ENCODE measurements at regions not wholly inside any gene's neighbourhood (a gene's known extent, or its start where the extent isn't known, plus 50 kb on each side); places are given as distances from the start of the nearest gene placed in this dataset.

DNA sequence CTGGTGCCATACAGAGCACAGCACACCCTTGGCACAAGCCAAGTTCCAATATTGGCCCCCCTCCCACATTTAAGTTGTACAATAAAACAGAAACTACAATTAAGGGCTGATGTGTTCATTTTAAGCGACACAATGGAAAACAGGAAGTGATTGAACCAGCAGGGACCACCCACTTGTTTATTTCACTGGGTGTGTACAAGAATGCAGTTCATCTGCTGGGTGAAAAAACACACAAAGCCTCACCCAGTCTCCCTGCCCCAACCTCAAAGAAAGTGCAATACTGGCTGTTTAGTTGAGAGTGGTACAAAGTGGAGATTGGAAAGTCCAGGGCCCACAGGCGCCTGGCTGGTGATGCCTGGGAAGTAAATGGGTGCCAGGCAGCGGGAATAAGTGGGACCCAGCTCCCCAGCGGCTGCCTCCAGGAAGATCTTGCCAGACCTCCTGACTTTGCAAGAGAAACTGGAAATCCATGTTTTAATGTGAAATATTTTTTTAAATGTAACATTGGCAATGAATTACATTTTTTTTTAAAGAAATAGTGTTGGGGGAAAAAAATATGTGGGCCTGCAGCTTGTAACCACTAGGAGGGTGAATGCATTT lies 322.1 kb downstream of the ZNF536 start:
- no peak for DNase-seq (ENCODE audit: extremely low spot score)
- TF ChIP-seq TARDBP (IDR thresholded peaks at IDR 0.05) (no peak), HDGF (IDR thresholded peaks at IDR 0.05; ENCODE audit: borderline replicate concordance) (no peak), BHLHE40 (IDR thresholded peaks at IDR 0.05; ENCODE audit: borderline replicate concordance) (no peak), FOXM1 (IDR thresholded peaks at IDR 0.05; ENCODE audit: borderline replicate concordance) (no peak), SP1 (IDR thresholded peaks at IDR 0.05) (no peak), LEF1 (IDR thresholded peaks at IDR 0.05; ENCODE audit: borderline replicate concordance) (no peak), NFRKB (IDR thresholded peaks at IDR 0.05) (no peak), SUZ12 (IDR thresholded peaks at IDR 0.05) (no peak), FOXA1 (IDR thresholded peaks at IDR 0.05) (no peak), ELF4 (IDR thresholded peaks at IDR 0.05) (no peak)
- TF ChIP-seq, protein P1, sequence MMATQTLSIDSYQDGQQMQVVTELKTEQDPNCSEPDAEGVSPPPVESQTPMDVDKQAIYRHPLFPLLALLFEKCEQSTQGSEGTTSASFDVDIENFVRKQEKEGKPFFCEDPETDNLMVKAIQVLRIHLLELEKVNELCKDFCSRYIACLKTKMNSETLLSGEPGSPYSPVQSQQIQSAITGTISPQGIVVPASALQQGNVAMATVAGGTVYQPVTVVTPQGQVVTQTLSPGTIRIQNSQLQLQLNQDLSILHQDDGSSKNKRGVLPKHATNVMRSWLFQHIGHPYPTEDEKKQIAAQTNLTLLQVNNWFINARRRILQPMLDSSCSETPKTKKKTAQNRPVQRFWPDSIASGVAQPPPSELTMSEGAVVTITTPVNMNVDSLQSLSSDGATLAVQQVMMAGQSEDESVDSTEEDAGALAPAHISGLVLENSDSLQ (IDR thresholded peaks at IDR 0.05) = no peak
- ChIA-PET CTCF (interaction anchor here (1.6 kb wide), 1 partner anchor 10 kb away, joined by 3 read pairs; no protein-coding TSS in a partner anchor), POLR2A (no interaction called here)

DNA sequence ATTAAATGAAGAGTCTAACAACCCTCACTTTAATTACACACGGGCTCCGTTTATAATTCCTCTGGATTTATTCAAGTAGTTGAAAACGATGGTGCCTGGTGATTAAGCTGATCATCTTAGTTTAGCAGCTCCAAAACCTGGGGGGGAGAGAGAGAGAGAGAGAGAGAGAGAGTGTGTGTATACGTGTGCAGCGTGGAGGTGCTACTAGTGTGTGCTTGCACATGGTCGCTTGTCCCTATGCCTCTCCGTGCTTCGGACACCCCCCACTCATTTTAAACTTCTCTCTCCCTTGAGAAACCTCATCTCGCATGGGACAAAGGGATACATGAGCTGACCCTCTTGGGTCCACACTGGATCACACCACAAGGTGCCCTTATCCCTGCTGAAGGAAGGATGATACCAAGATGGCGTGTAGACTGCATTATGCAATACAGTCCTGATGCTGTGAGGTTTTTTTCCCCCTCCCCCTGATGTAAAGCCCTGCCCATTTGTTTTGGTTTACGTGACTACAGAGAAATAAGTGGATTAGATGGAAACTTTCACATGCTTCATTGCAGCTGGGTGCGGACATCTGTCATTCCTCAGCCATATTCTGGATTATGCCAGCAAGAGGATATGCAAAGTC lies 320.8 kb downstream of the ZNF536 start:
- DNase-seq (ENCODE audit: extremely low spot score) = no peak
- ChIA-PET CTCF (no interaction called here), POLR2A (no interaction called here)
- no peak for TF ChIP-seq BHLHE40 (IDR thresholded peaks at IDR 0.05; ENCODE audit: borderline replicate concordance)
- TF ChIP-seq LEF1 (IDR thresholded peaks at IDR 0.05; ENCODE audit: borderline replicate concordance) = no peak
- TF ChIP-seq SUZ12 (IDR thresholded peaks at IDR 0.05) = no peak
- no peak for TF ChIP-seq FOXA1 (IDR thresholded peaks at IDR 0.05)

DNA sequence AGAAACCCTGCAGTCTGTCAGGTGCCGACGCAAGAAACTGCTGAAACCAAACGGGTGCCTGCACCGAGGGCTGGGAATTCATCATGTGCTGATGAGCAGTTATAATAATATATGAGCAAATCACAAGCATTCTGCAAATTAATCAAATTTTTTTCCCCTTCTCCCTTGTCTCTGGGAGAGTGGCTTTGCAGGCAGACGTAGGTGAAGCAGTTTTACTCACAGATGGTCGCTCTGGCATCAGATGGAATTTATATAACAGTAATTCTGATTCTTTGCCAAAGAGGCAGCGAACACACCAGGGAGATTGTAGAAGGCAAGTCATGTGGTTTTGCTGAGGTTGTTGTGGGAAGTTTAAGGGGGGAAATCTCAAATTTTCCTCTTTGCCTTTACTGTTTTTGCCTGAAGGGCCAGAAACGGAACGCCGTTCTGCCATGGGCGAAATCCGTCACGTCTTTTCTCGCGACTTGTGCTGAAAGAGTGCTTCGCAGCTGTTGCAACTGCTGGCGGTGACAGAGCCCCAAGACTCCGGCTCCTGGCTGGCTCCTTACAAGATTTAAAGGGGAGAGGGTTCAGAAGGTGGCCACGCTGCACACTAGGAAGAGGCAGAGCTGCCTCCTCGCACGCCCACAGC lies 320.1 kb downstream of the ZNF536 start:
- CTCF ChIA-PET = no interaction called here
- TF ChIP-seq, protein P1 (IDR thresholded peaks at IDR 0.05) = no peak
- TF ChIP-seq BHLHE40 (IDR thresholded peaks at IDR 0.05; ENCODE audit: borderline replicate concordance) = no peak
- TF ChIP-seq FOXA1 (IDR thresholded peaks at IDR 0.05) = no peak
- TF ChIP-seq TARDBP (IDR thresholded peaks at IDR 0.05) = no peak
- no peak for TF ChIP-seq HDGF (IDR thresholded peaks at IDR 0.05; ENCODE audit: borderline replicate concordance)
- TF ChIP-seq ARNT (IDR thresholded peaks at IDR 0.05) = no peak
- TF ChIP-seq CTBP1 (IDR thresholded peaks at IDR 0.05; ENCODE audit: borderline replicate concordance) = no peak
- no peak for TF ChIP-seq FOXM1 (IDR thresholded peaks at IDR 0.05; ENCODE audit: borderline replicate concordance)
- TF ChIP-seq SUZ12 (IDR thresholded peaks at IDR 0.05) = no peak
- TF ChIP-seq FOXK2 (IDR thresholded peaks at IDR 0.05) = no peak
- TF ChIP-seq LEF1 (IDR thresholded peaks at IDR 0.05; ENCODE audit: borderline replicate concordance) = no peak
- TF ChIP-seq ELF4 (IDR thresholded peaks at IDR 0.05) = no peak
- TF ChIP-seq SP1 (IDR thresholded peaks at IDR 0.05) = no peak
- TF ChIP-seq L3MBTL2 (conservative IDR thresholded peaks at IDR 0.05) = no peak
- TF ChIP-seq NFRKB (IDR thresholded peaks at IDR 0.05) = no peak
- TF ChIP-seq ZNF384 (IDR thresholded peaks at IDR 0.05) = no peak
- DNase-seq (ENCODE audit: extremely low spot score) = no peak
- POLR2A ChIA-PET = no interaction called here

DNA sequence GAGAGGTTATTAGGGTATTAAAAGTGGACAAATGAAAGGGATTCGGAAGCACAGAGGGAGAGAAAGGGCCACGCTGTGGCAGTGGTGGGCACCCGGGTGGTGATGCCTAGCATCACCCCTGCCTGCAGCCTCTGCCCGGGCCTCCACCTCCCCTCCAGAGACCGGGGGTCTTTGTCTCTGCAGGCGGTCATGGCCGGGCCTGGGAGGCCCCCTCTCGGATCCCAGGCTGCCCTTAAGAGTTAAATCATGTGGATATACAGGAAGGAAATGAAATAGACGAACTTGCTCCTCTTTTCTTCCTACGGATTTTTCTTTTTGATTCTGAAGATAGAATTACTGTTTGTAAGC lies 319.6 kb downstream of the ZNF536 start:
- POLR2A ChIA-PET = no interaction called here
- no peak for DNase-seq (ENCODE audit: extremely low spot score)
- TF ChIP-seq FOXK2 (IDR thresholded peaks at IDR 0.05) = no peak
- CTCF ChIA-PET = no interaction called here

DNA sequence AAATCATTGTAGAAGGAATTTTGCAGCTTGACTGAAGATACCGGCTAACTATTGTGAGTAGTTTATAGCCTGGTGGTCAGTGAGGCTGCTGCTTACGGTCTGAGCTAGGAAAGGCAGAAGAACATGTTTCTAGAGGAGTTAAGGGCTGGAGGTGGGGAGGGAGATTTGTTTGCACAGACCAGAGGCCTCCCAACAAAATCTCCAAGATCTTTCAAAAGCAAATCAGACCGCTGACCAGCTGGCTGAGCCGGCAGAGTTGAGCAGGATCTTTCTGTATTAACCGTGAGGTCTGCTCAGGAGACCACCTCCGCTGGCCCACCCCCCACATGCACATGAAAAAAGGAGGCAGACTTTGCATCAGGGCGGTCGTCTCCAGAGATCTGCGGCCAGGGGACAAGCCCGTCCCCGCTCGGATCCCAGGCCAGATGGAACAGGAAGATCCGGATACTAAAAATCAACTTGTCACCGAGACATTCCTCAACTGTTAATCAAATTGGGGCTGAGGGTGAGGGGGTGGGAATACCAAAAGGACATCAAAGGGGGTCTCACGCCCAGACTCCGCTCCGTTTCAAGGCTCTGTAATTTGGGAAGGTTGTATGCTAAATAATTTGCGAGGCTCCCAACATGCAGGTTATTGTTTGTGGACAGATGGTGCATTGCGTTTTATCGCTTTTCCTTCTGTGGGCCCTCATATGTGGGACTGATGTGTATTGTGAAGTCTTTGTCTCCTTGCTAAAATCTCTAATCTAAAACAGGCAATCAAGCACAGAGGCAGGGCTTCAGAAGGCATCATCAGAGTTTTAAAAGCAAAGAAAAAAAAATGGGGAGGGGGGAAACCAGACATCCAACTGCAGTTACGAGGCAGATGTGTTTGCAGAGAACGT lies 319.0 kb downstream of the ZNF536 start:
- no peak for DNase-seq (ENCODE audit: extremely low spot score)
- TF ChIP-seq LEF1 (IDR thresholded peaks at IDR 0.05; ENCODE audit: borderline replicate concordance) = no peak
- ChIA-PET POLR2A (no interaction called here), CTCF (no interaction called here)

DNA sequence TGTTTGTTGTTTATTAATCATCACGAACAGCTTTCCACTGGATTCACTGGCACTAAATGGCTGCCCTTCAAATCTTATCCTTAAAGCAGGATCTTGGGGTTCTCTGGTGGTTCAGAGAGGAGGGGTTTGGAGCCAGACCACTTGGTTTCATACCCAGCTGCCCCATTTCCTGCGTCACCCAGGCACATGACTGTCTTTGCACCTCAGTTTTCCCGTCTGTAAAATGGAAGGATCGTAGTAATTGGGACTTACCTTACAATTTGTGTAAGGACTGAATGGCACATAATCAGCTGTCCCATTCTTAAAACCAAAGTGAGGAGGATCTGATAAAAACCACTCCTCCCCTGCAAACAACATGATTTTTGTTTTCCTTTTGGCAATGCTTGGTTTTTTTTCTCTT lies 318.3 kb downstream of the ZNF536 start:
- no peak for DNase-seq (ENCODE audit: extremely low spot score)
- CTCF ChIA-PET = no interaction called here
- POLR2A ChIA-PET = no interaction called here
- TF ChIP-seq FOXK2 (IDR thresholded peaks at IDR 0.05) (no peak), ZNF384 (IDR thresholded peaks at IDR 0.05) (no peak)

DNA sequence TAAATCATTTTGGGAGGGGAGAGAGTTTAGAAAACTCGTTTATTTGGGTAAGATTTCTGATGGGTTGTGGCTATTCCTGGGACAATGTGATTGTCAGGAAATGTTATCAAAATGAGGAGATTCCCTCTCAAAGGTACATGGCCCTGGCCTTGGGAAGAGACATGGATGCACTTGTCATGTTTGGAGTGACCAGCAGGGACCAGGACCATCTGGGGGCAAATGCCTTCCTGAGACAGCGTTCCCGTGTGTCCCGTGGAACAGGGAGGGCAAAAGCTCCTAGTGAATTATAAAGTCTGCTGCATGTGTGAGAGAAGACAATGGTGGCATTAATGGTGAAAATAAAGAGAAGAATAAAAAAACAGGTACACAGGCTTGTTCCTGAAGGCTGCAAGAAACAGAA lies 317.3 kb downstream of the ZNF536 start:
- DNase-seq (ENCODE audit: extremely low spot score) = no peak
- ChIA-PET CTCF (no interaction called here), POLR2A (no interaction called here)
- TF ChIP-seq SUZ12 (IDR thresholded peaks at IDR 0.05) = no peak
- TF ChIP-seq ZNF384 (IDR thresholded peaks at IDR 0.05) = no peak
- no peak for TF ChIP-seq NFRKB (IDR thresholded peaks at IDR 0.05)
- TF ChIP-seq HDGF (IDR thresholded peaks at IDR 0.05; ENCODE audit: borderline replicate concordance) = no peak
- TF ChIP-seq, protein P1 (IDR thresholded peaks at IDR 0.05) = no peak
- no peak for TF ChIP-seq LEF1 (IDR thresholded peaks at IDR 0.05; ENCODE audit: borderline replicate concordance)
- TF ChIP-seq FOXK2 (IDR thresholded peaks at IDR 0.05) = no peak

Data from HEK293T (cell line).